Kidney tubule cell (primary cell): ENCODE measurements at regions not wholly inside any gene's neighbourhood (a gene's known extent, or its start where the extent isn't known, plus 50 kb on each side); places are given as distances from the start of the nearest gene placed in this dataset.
"Not testable (repeated sequence)": the region's sequence is repeated elsewhere in the genome, so short reads cannot be mapped to it uniquely, and the experiment has no call there.

Experiments used
- DNase-seq: peaks from one replicate; pipeline ENCODE4 v3.0.0-alpha.2; 2018; ENCODE audit warnings: low spot score

GRCh38 chr1:38787041-38787440, 72.5 kb downstream of the RRAGC start:
- peak; percentile 25 for DNase-seq

GRCh38 chr1:38786040-38786436, 73.5 kb downstream of the RRAGC start:
- DNase-seq = no peak

GRCh38 chr1:38785285-38786039, 74.1 kb downstream of the RRAGC start:
- no peak for DNase-seq

GRCh38 chr1:38784452-38785284, 74.9 kb downstream of the RRAGC start:
- DNase-seq = peak; percentile 49

GRCh38 chr1:38783640-38784229, 75.8 kb downstream of the RRAGC start:
- peak; percentile 90 for DNase-seq

GRCh38 chr1:38781872-38782617, 77.5 kb downstream of the RRAGC start:
- no peak for DNase-seq

GRCh38 chr1:38780133-38780532, 79.4 kb downstream of the RRAGC start:
- DNase-seq = no peak

GRCh38 chr1:38779491-38779890, 80.1 kb downstream of the RRAGC start:
- DNase-seq = no peak

- no peak for DNase-seq
These were observed 81.1 kb downstream of the RRAGC start for GRCh38 chr1:38778521-38778920.

GRCh38 chr1:38778051-38778450, 81.5 kb downstream of the RRAGC start:
- no peak for DNase-seq

GRCh38 chr1:38777464-38777957, 82.1 kb downstream of the RRAGC start:
- no peak for DNase-seq

- DNase-seq = no peak
These were observed 83.0 kb downstream of the RRAGC start for GRCh38 chr1:38776466-38777065.

GRCh38 chr1:38775175-38775845, 84.3 kb downstream of the RRAGC start:
- no peak for DNase-seq

GRCh38 chr1:38773483-38773882, 86.1 kb downstream of the RRAGC start:
- no peak for DNase-seq

- no peak for DNase-seq
These were observed 86.6 kb downstream of the RRAGC start for GRCh38 chr1:38772953-38773352.

- no peak for DNase-seq
These were observed 87.5 kb downstream of the RRAGC start for GRCh38 chr1:38772026-38772425.

- DNase-seq = not testable (repeated sequence)
These were observed 88.9 kb downstream of the RRAGC start for GRCh38 chr1:38770516-38771173.

GRCh38 chr1:38766125-38766524, 93.4 kb downstream of the RRAGC start:
- no peak for DNase-seq

GRCh38 chr1:38763121-38763520, 96.5 kb downstream of the RRAGC start:
- DNase-seq = peak; percentile 61

- no peak for DNase-seq
These were observed 99.0 kb downstream of the RRAGC start for GRCh38 chr1:38760562-38760961.
